GM12801 (cell line): ENCODE measurements at regions not wholly inside any gene's neighbourhood (a gene's known extent, or its start where the extent isn't known, plus 50 kb on each side); places are given as distances from the start of the nearest gene placed in this dataset.

Experiments
- TF ChIP-seq, protein P1 (sequence below): IDR thresholded peaks from one replicate; pipeline ENCODE4 v1.5.1; 2011; ENCODE audit warnings: control low read depth; ENCODE audit not compliant: insufficient read length; ENCODE audit errors: extremely low read depth

DNA sequence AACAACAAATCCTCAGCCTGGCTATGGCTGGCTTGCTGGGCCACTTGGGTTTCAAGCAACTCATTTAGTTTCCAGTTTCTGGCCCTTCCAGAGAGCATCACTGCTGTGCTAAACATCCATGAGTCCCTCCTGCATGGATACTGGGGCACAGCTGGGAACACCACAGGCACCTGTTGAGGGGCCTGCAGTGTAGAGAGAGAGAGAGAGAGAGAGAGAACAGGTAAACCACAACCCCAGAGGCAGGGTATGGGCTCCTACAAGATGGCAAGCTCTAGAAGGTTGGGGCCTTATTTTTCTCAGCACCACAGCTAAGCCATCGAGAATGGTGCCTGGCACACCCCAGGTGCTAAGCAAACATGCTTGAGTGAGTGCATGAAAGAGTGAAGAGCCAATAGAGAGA, 120.3 kb downstream of the RBFOX3 start:
- TF ChIP-seq, protein P1, sequence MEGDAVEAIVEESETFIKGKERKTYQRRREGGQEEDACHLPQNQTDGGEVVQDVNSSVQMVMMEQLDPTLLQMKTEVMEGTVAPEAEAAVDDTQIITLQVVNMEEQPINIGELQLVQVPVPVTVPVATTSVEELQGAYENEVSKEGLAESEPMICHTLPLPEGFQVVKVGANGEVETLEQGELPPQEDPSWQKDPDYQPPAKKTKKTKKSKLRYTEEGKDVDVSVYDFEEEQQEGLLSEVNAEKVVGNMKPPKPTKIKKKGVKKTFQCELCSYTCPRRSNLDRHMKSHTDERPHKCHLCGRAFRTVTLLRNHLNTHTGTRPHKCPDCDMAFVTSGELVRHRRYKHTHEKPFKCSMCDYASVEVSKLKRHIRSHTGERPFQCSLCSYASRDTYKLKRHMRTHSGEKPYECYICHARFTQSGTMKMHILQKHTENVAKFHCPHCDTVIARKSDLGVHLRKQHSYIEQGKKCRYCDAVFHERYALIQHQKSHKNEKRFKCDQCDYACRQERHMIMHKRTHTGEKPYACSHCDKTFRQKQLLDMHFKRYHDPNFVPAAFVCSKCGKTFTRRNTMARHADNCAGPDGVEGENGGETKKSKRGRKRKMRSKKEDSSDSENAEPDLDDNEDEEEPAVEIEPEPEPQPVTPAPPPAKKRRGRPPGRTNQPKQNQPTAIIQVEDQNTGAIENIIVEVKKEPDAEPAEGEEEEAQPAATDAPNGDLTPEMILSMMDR, result no peak

DNA sequence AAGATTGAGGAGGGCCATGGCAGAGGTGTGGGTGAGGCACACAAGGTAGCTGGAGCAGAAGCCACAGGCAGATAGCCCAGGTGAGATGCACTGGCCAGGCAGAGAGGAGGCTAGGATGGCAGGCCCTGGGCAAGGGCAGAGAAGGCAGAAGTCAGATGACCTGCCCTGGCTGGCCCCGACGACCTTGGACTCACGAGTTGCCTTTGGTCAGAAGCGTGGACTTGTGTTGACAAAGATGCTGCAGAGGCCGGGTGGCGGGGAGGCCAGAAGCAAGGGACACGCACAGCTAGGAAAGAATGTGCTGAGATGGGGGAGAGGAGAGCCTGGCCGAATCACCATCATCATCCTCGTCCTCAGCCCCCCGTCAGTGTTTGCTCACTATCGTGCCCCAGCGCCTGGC, 123.7 kb downstream of the RBFOX3 start:
- TF ChIP-seq, protein P1, result no peak

DNA sequence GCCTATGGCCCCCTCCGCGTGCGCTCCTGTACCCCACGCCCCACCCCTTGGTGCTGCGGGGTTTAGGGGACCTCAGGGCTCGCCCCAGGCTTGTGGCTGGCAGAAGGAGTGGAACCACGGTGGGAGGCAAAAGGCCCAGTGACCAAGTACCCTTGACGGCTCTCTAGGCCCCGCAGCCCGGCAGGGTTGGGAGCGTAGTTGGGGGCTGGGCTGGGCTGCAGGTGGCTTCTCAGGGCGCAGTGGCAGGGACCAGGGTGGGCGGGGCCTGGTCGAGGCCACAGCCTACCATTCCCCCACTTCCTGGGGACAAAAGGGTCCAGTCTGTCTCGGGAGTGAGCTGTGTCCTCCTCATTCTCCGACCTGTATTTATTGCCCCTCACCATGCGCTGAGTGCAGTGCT, 124.9 kb downstream of the RBFOX3 start:
- TF ChIP-seq, protein P1, result no peak

DNA sequence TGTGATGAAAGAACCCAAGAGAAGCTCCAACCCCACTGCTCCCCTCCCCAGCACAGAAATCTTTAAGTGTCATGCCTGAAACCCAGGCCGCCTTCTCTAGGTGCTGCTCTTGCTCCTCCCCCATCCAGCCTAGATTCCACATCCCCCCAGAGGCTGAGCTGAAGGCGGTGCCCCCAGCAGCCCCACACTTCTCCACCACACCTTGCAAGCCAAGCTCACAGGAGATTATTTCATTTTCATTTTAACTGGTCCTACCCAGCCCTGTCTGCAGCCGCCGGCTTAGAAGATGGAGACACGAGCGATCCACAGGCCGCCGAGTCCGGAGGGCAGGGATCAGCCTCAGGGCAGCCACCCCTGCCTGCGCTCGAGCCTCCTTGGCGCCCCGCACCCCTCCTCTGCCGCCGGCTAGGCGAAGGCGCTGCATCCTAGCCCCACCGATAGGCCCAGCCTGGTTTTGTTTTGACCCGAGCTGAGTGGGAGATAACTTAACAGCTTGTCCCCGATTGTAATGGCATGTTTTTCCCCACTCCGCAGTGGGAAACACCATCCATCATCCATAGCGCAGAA, 125.3 kb downstream of the RBFOX3 start:
- TF ChIP-seq, protein P1, result no peak

DNA sequence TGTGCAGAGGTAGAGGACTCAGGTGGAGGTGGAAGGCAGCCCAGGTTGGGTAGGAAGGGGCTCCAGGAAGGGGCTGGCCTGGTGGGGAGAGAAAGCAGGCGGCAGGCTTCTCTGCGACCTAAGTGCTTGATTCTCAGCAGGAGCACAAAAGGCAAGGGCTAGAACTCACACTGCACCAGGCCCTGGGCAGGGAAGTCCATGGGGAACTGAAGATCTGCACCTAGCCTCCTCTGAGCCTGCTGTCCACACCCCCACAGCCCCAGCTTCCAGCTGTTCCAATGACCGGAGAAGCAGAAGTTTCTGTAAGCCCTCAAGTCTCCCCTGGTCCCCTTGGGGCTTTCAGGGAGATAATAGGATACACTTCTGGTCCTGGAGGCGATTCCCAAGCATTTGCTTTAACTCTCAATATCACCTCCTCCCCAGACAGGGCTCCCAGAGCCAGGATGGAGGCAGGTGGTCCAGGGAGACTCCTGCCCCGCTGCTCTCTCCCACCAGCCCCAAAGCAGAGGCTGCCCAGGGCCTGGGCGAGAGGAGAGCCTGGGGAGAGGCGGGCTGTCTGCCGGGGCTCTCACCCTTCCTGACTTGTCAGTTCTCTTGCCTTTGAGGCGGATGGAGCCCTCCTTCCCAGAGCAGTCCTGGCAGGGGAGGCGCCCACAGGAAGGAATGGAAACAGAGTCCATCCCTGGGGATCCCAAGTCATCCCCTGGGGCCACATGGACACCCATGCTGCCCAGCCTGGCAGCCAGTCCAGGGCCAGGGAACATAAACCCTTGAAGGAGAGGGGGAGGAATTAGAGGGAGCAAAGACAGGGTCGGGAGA, 126.0 kb downstream of the RBFOX3 start:
- TF ChIP-seq, protein P1, result no peak

DNA sequence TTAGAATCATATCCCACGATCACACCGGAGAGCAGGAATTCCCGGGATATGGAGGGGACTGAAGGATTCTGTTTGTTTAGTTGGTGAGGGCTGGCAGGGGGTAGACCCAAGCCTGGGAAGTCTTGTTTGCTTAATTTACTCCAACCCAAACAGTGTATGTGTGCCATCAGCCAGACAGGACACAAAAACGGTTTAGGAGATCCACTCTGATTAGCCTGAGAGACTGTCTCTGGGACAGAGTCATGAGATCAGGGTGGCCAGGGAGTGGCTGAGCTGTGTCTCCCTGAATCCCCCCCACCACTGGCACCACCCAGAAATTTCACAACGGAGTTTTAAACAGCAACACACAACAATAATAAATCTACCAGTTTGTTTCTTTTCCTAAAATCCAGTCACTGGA, 127.0 kb downstream of the RBFOX3 start:
- TF ChIP-seq, protein P1, result no peak

DNA sequence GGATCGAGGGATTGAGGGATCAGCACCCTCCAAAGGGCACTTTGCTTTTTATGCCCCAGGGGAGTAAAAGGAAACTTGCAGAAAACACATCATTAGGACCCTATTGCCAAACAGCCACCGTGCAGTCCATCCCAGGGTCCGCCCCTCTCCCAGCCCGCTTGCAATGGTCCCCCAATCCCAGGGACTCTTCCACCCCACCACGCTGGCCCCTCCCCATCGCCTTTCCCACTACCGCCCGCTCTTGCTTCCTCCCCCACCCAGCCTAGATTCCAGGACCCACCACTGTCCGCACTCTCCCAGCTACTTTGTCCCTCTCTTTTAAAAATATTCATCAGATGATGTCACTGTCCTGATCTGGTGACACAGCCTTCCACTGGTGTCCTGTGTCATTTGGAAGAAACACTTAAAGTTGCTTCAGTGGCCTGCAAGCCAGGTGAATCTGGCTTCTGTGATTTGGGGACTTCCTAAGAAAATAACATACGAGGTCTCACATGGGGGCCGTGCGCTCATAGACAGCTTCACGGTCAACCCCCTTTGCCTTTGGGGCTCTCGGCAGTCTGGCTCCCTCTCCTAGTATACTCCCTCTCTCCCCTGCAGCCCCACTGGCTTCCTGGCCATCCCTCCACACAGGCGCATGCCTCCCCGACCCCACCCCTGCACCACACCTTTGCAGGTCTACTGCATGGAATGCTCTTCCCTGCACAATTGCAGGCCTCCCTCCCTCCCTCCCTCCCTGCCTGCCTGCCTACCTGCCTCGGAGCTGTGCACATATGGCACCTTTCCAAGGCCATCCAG, 127.9 kb downstream of the RBFOX3 start:
- TF ChIP-seq, protein P1, result no peak
